Mesenchymal stem cell (in vitro differentiated cells and primary cell): ENCODE measurements at regions not wholly inside any gene's neighbourhood (a gene's known extent, or its start where the extent isn't known, plus 50 kb on each side); places are given as distances from the start of the nearest gene placed in this dataset.

Experiments used
- DNase-seq: peaks from one replicate; pipeline ENCODE4 v3.0.0-alpha.2; 2013
- H2AFZ ChIP-seq: one replicate; pipeline ENCODE4 v1.6.1; 2013; ENCODE audit warnings: low read depth, mild to moderate bottlenecking, control low read depth, inconsistent platforms, low read length, moderate library complexity
- H2AK5ac ChIP-seq: 2 replicates; pipeline ENCODE4 v1.6.1; 2013; ENCODE audit warnings: low read length, moderate library complexity, mild to moderate bottlenecking, inconsistent platforms; ENCODE audit not compliant: severe bottlenecking
- H2BK120ac ChIP-seq: one replicate; pipeline ENCODE4 v1.6.1; 2013; ENCODE audit warnings: low read depth, mild to moderate bottlenecking, inconsistent platforms, low read length, moderate library complexity
- H2BK12ac ChIP-seq, 2 experiments: one replicate each; pipeline ENCODE4 v1.6.1; 2013; ENCODE audit warnings: inconsistent platforms in 2 of 2, low read length in 2 of 2, mild to moderate bottlenecking in 2 of 2, moderate library complexity in 2 of 2, control low read depth in 1 of 2
- H2BK15ac ChIP-seq: one replicate; pipeline ENCODE4 v1.6.1; 2013; ENCODE audit warnings: mild to moderate bottlenecking, low read depth, inconsistent platforms; ENCODE audit not compliant: poor library complexity, severe bottlenecking
- H2BK5ac ChIP-seq: 2 replicates; pipeline ENCODE4 v1.6.1; 2013; ENCODE audit warnings: low read depth, mild to moderate bottlenecking, low read length, control low read depth, inconsistent platforms; ENCODE audit not compliant: poor library complexity, severe bottlenecking
- H3K14ac ChIP-seq, 2 experiments: one replicate each; pipeline ENCODE4 v1.6.1; 2013; ENCODE audit warnings: inconsistent platforms in 2 of 2, low read length in 2 of 2, control low read depth in 1 of 2, mild to moderate bottlenecking in 1 of 2, moderate library complexity in 1 of 2
- H3K18ac ChIP-seq, 2 experiments: one replicate each; pipeline ENCODE4 v1.6.1; 2013; ENCODE audit warnings: inconsistent platforms in 2 of 2, low read length in 2 of 2, control low read depth in 1 of 2, low read depth in 1 of 2, mild to moderate bottlenecking in 1 of 2
- H3K23ac ChIP-seq, 2 experiments: one replicate each; pipeline ENCODE4 v1.6.1; 2013; ENCODE audit warnings: inconsistent platforms in 2 of 2, low read length in 2 of 2, mild to moderate bottlenecking in 2 of 2, moderate library complexity in 2 of 2, control low read depth in 1 of 2
- H3K27ac ChIP-seq: 2 replicates; pipeline ENCODE4 v1.5.1; 2013; ENCODE audit warnings: mild to moderate bottlenecking, moderate library complexity, low read length, control low read depth, inconsistent platforms; ENCODE audit not compliant: poor library complexity, severe bottlenecking
- H3K27me3 ChIP-seq, 2 experiments: 2 replicates each; pipeline versions ENCODE4 v1.6.1 to v1.7.0; 2013; ENCODE audit warnings: low read length in 2 of 2, mild to moderate bottlenecking in 2 of 2, moderate library complexity in 2 of 2, control low read depth in 1 of 2, inconsistent platforms in 1 of 2; ENCODE audit not compliant: control insufficient read depth in 1 of 2, insufficient read depth in 1 of 2
- H3K36me3 ChIP-seq, 2 experiments: 2 replicates each; pipeline versions ENCODE4 v1.6.1 to v1.7.0; 2013; ENCODE audit warnings: low read length in 2 of 2, control low read depth in 1 of 2, inconsistent platforms in 1 of 2, low read depth in 1 of 2, mild to moderate bottlenecking in 1 of 2; ENCODE audit not compliant: insufficient read depth in 2 of 2, control insufficient read depth in 1 of 2
- H3K4ac ChIP-seq, 2 experiments: one replicate each; pipeline ENCODE4 v1.6.1; 2013; ENCODE audit warnings: inconsistent platforms in 2 of 2, low read length in 2 of 2, mild to moderate bottlenecking in 2 of 2, moderate library complexity in 2 of 2, control low read depth in 1 of 2, low read depth in 1 of 2
- H3K4me1 ChIP-seq: 2 replicates; pipeline ENCODE4 v1.6.1; 2013; ENCODE audit warnings: low read depth, low read length, control low read depth; ENCODE audit not compliant: control insufficient read depth, insufficient read depth
- H3K4me2 ChIP-seq: 2 replicates; pipeline ENCODE4 v1.6.1; 2013; ENCODE audit warnings: low read length, mild to moderate bottlenecking, inconsistent platforms; ENCODE audit not compliant: poor library complexity, severe bottlenecking
- H3K4me3 ChIP-seq, 2 experiments: 2 replicates each; pipeline versions ENCODE4 v1.5.1 to v1.7.0; 2013; ENCODE audit warnings: low read length in 2 of 2, mild to moderate bottlenecking in 2 of 2, control low read depth in 1 of 2, low read depth in 1 of 2; ENCODE audit not compliant: insufficient read depth in 1 of 2
- H3K79me1 ChIP-seq: replicated peaks from 2 replicates; pipeline ENCODE4 v1.6.1; 2013; ENCODE audit warnings: mild to moderate bottlenecking, control low read depth, low read length, inconsistent platforms; ENCODE audit not compliant: poor library complexity, severe bottlenecking
- H3K9ac ChIP-seq: 2 replicates; pipeline ENCODE4 v1.7.0; 2013; ENCODE audit warnings: mild to moderate bottlenecking, low read length, moderate library complexity
- H3K9me3 ChIP-seq: 2 replicates; pipeline ENCODE4 v1.7.0; 2013; ENCODE audit warnings: mild to moderate bottlenecking, low read length; ENCODE audit not compliant: control insufficient read depth
- H4K8ac ChIP-seq: one replicate; pipeline ENCODE4 v1.6.1; 2013; ENCODE audit warnings: inconsistent platforms, mild to moderate bottlenecking, low read length, moderate library complexity
- H4K91ac ChIP-seq: one replicate; pipeline ENCODE4 v1.6.1; 2013; ENCODE audit warnings: mild to moderate bottlenecking, low read length, inconsistent platforms
- WGBS: methylation state at CpG from one replicate; pipeline ENCODE4 v1.1.7; 2013; ENCODE audit warnings: mixed read lengths; 5-methylcytosine and 5-hydroxymethylcytosine counted together

DNA sequence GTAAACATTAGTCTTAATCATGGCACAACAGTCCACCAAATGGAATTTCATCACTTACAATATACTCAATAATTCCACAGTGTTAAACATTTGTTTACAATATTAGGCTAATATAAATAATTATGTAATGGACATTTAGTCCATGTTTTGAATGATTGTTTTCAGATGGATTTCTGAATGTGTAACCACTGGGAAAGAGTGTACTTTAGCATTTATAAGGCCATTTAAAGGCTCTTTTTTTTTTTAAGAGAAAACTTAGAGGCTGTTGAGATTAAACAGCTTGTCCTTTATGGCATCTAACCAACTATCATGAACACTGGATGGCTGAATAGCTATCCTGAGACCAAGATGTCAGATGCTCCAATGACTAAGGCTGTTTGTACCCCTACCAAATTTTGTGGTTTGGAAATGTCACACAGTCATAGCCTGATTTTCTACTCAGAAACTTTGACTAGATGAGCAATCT, 248.3 kb upstream of the GLI3 start:
- no peak overlapping the region for H3K18ac ChIP-seq
- H3K4me3 ChIP-seq, result no peak overlapping the region
- H2BK12ac ChIP-seq, result peak overlapping the region in 1 of 2 experiments; percentile 54
- no peaks in the 10 kb centered on the region for H3K79me1 ChIP-seq
- H2BK5ac ChIP-seq, result no peak overlapping the region
- H2AK5ac ChIP-seq, result no peak overlapping the region
- peaks cover 0 to 10% of the 10 kb centered on the region in 2 experiments for H3K27me3 ChIP-seq
- no peak overlapping the region for H2BK15ac ChIP-seq
- no peak overlapping the region for H3K4me2 ChIP-seq
- H3K36me3 ChIP-seq, result no peaks in the 10 kb centered on the region
- H4K8ac ChIP-seq, result no peak overlapping the region
- H3K27ac ChIP-seq, result no peak overlapping the region
- H2BK120ac ChIP-seq, result no peak overlapping the region
- no peak overlapping the region for H4K91ac ChIP-seq
- no peak overlapping the region for H2AFZ ChIP-seq
- no peak overlapping the region for H3K9ac ChIP-seq
- peak; percentile 79 for DNase-seq
- no peaks in the 10 kb centered on the region for H3K9me3 ChIP-seq
- peak overlapping the region in 1 of 2 experiments; percentile 60 for H3K4ac ChIP-seq
- H3K4me1 ChIP-seq, result no peaks in the 10 kb centered on the region
- no peak overlapping the region for H3K23ac ChIP-seq
- H3K14ac ChIP-seq, result no peak overlapping the region

DNA sequence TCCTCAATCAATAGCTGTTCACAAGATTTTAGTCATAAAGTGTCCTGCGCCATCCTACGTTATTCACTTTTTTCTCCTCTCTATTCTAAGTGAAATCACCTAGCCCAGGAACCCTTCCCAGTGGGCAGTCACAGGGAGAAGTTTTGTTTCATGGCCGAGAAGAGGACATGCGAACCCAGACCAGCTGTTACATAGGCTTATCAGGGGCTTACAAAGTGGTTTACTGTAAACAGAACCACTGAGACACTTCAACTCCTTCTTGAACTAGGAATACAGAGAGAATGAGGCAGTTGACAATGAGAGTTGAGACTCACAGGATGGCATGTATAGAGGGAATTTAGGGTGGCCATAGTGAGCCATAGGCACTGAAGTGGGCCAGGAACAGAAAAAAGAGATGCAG, 246.9 kb upstream of the GLI3 start:
- Histone ChIP-seq H3K27me3 (peaks cover 0 to 6% of the 10 kb centered on the region in 2 experiments), H3K36me3 (no peaks in the 10 kb centered on the region), H3K27ac (no peak overlapping the region), H3K4ac (peak overlapping the region; percentile 35 to 85), H3K9ac (no peak overlapping the region), H3K4me2 (no peak overlapping the region), H3K23ac (no peak overlapping the region), H3K4me3 (no peak overlapping the region), H4K8ac (no peak overlapping the region), H4K91ac (no peak overlapping the region), H2BK5ac (no peak overlapping the region), H3K14ac (no peak overlapping the region), H2AFZ (no peak overlapping the region), H2BK120ac (peak overlapping the region; percentile 58), H3K79me1 (no peaks in the 10 kb centered on the region), H3K9me3 (no peaks in the 10 kb centered on the region), H2BK12ac (peak overlapping the region; percentile 38 to 49), H2BK15ac (no peak overlapping the region), H2AK5ac (no peak overlapping the region), H3K4me1 (no peaks in the 10 kb centered on the region), H3K18ac (peak overlapping the region; percentile 46 to 78)
- WGBS, result 82% methylated on average over 4 of the region's 4 CpGs
- DNase-seq, result peak; percentile 18

DNA sequence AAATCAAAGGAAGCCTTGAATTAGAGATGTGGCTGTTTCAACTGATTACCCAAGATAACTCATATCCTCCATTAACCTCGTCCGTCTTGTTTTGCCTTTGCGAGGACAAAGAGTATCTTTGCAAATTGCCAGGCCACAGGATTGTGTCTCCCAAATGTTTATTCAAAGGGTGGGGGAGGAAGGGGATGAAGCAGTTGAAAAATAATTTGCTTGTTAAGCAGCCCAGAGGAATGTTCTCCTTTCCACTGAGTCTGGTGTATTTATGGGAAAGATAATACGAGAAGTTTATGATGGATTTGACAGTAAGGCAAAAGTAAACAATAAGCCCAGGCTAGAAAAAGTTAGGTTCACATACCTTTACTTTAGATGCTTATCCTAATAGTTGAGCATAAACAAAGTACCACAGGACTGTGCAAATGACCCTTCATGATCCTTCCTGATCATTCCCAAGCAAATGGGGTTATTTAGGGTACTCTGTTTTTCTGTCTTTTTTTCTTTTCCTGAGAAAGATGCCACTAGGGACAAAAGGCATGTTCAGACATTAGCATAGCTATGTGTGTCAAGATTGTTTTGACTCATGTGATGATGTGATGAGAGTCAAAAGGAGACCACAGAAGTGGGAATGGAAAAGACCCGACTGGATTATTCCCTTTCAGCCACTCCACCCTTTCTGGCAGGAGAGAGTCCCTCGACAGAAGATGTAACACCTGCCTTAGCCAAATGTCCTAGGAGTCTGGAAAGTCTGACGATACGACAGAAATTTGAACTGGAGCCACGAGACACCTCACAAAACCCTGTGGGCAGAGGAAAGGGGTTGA, 243.0 kb upstream of the GLI3 start:
- Histone ChIP-seq H2AFZ (no peak overlapping the region), H2BK120ac (peak overlapping the region; percentile 54), H4K8ac (no peak overlapping the region), H3K14ac (no peak overlapping the region), H3K9ac (no peak overlapping the region), H3K18ac (peak overlapping the region; percentile 74 to 94), H2BK15ac (peak overlapping the region; percentile 41), H3K36me3 (no peaks in the 10 kb centered on the region), H3K4ac (peak overlapping the region; percentile 87 to 90), H3K79me1 (no peaks in the 10 kb centered on the region), H3K4me1 (no peaks in the 10 kb centered on the region), H4K91ac (peak overlapping the region; percentile 93), H3K27ac (no peak overlapping the region), H3K9me3 (no peaks in the 10 kb centered on the region), H3K27me3 (peaks cover 0 to 6% of the 10 kb centered on the region in 2 experiments), H2BK5ac (no peak overlapping the region), H3K4me3 (no peak overlapping the region), H2AK5ac (no peak overlapping the region), H3K4me2 (no peak overlapping the region), H2BK12ac (peak overlapping the region; percentile 75 to 87), H3K23ac (no peak overlapping the region)
- DNase-seq, result peak; percentile 76
- WGBS, result 48% methylated on average over 7 of the region's 9 CpGs

DNA sequence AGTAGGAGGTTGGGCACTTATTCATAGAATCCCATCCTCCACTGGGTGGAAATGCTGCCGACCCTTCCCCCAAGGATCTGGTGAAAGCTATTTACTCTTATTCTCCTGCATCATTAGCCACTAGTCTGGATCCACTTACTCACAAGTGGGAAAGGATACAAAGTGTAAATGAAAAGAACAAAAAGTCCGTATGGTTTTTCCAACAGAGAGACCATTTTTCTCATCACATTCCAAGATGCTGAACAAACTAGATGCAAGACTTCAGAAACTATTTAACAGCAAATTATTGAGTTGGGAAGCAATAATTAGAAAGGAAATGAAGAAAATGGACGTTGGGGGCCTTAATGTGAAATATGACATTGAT, 242.4 kb upstream of the GLI3 start:
- no peak overlapping the region for H2BK5ac ChIP-seq
- no peak overlapping the region for H3K23ac ChIP-seq
- no peak overlapping the region for H2AK5ac ChIP-seq
- H3K27me3 ChIP-seq, result peaks cover 0 to 6% of the 10 kb centered on the region in 2 experiments
- peak; percentile 61 for DNase-seq
- 0% methylated on average over 1 of the region's 3 CpGs for WGBS
- H3K4ac ChIP-seq, result peak overlapping the region; percentile 69 to 83
- peak overlapping the region; percentile 71 to 88 for H2BK12ac ChIP-seq
- no peak overlapping the region for H3K14ac ChIP-seq
- H3K79me1 ChIP-seq, result no peaks in the 10 kb centered on the region
- H4K8ac ChIP-seq, result peak overlapping the region; percentile 46
- H4K91ac ChIP-seq, result peak overlapping the region; percentile 90
- H3K9me3 ChIP-seq, result no peaks in the 10 kb centered on the region
- no peak overlapping the region for H3K9ac ChIP-seq
- no peak overlapping the region for H2AFZ ChIP-seq
- H2BK15ac ChIP-seq, result no peak overlapping the region
- no peak overlapping the region for H3K4me3 ChIP-seq
- no peaks in the 10 kb centered on the region for H3K36me3 ChIP-seq
- H2BK120ac ChIP-seq, result peak overlapping the region; percentile 81
- no peaks in the 10 kb centered on the region for H3K4me1 ChIP-seq
- H3K27ac ChIP-seq, result no peak overlapping the region
- peak overlapping the region; percentile 61 to 85 for H3K18ac ChIP-seq
- H3K4me2 ChIP-seq, result no peak overlapping the region
